ENCODE measurements at regions not wholly inside any gene's neighbourhood (a gene's known extent, or its start where the extent isn't known, plus 50 kb on each side); places are given as distances from the start of the nearest gene placed in this dataset.

GRCh38 chr10:46228563-46229071 lies 58.2 kb upstream of the ANTXRL start:
- peaks cover 12% of the 10 kb centered on the region for H3K4me1 Mint-ChIP-seq
- H3K27ac Mint-ChIP-seq: no peak overlapping the region
- no peak overlapping the region for H3K4me3 Mint-ChIP-seq
- peaks cover 11% of the 10 kb centered on the region for H3K36me3 Mint-ChIP-seq (ENCODE audit: low read depth)
- ATAC-seq: peak; percentile 84
- H3K9me3 Mint-ChIP-seq: peaks cover 9% of the 10 kb centered on the region
- DNase-seq: peak; percentile 76
- no peaks in the 10 kb centered on the region for H3K27me3 Mint-ChIP-seq

- Mint-ChIP-seq H3K36me3 (ENCODE audit: low read depth) (peaks cover 11% of the 10 kb centered on the region), H3K27me3 (no peaks in the 10 kb centered on the region), H3K9me3 (peaks cover 9% of the 10 kb centered on the region), H3K4me3 (no peak overlapping the region), H3K4me1 (peaks cover 12% of the 10 kb centered on the region), H3K27ac (no peak overlapping the region)
- DNase-seq: peak; percentile 40
- ATAC-seq: peak; percentile 11
Measured at GRCh38 chr10:46229144-46229563, 57.6 kb upstream of the ANTXRL start.

GRCh38 chr10:46230615-46231014 lies 56.2 kb upstream of the ANTXRL start:
- H3K27me3 Mint-ChIP-seq: no peaks in the 10 kb centered on the region
- peaks cover 11% of the 10 kb centered on the region for H3K36me3 Mint-ChIP-seq (ENCODE audit: low read depth)
- peaks cover 12% of the 10 kb centered on the region for H3K4me1 Mint-ChIP-seq
- no peak overlapping the region for H3K4me3 Mint-ChIP-seq
- peaks cover 9% of the 10 kb centered on the region for H3K9me3 Mint-ChIP-seq
- DNase-seq (no peak), ATAC-seq (no peak)
- no peak overlapping the region for H3K27ac Mint-ChIP-seq

GRCh38 chr10:46231087-46231486 lies 55.7 kb upstream of the ANTXRL start:
- H3K4me1 Mint-ChIP-seq: peaks cover 12% of the 10 kb centered on the region
- no peak overlapping the region for H3K4me3 Mint-ChIP-seq
- no peaks in the 10 kb centered on the region for H3K27me3 Mint-ChIP-seq
- H3K27ac Mint-ChIP-seq: no peak overlapping the region
- H3K9me3 Mint-ChIP-seq: peaks cover 9% of the 10 kb centered on the region
- DNase-seq (peak; percentile 0), ATAC-seq (no peak)
- peaks cover 11% of the 10 kb centered on the region for H3K36me3 Mint-ChIP-seq (ENCODE audit: low read depth)

- Mint-ChIP-seq H3K36me3 (ENCODE audit: low read depth) (peaks cover 11% of the 10 kb centered on the region), H3K4me3 (no peak overlapping the region), H3K27ac (no peak overlapping the region), H3K9me3 (peaks cover 9% of the 10 kb centered on the region), H3K27me3 (no peaks in the 10 kb centered on the region), H3K4me1 (peaks cover 12% of the 10 kb centered on the region)
- DNase-seq (peak; percentile 0), ATAC-seq (no peak)
Measured at GRCh38 chr10:46232084-46232483, 54.7 kb upstream of the ANTXRL start.

- H3K36me3 Mint-ChIP-seq (ENCODE audit: low read depth): peaks cover 11% of the 10 kb centered on the region
- H3K9me3 Mint-ChIP-seq: peaks cover 9% of the 10 kb centered on the region
- H3K27ac Mint-ChIP-seq: no peak overlapping the region
- no peak for ATAC-seq
- DNase-seq: no peak
- no peaks in the 10 kb centered on the region for H3K27me3 Mint-ChIP-seq
- no peak overlapping the region for H3K4me3 Mint-ChIP-seq
- peaks cover 12% of the 10 kb centered on the region for H3K4me1 Mint-ChIP-seq
Measured at GRCh38 chr10:46232666-46233065, 54.1 kb upstream of the ANTXRL start.

- DNase-seq (peak; percentile 1), ATAC-seq (no peak)
- Mint-ChIP-seq H3K36me3 (ENCODE audit: low read depth) (peaks cover 11% of the 10 kb centered on the region), H3K27me3 (no peaks in the 10 kb centered on the region), H3K4me3 (no peak overlapping the region), H3K9me3 (peaks cover 9% of the 10 kb centered on the region), H3K27ac (no peak overlapping the region), H3K4me1 (peaks cover 12% of the 10 kb centered on the region)
Measured at GRCh38 chr10:46233181-46233580, 53.6 kb upstream of the ANTXRL start.

- no peak for ATAC-seq
- no peak for DNase-seq
- no peak overlapping the region for H3K4me3 Mint-ChIP-seq
Measured at GRCh38 chr10:46234026-46234425, 52.8 kb upstream of the ANTXRL start.

GRCh38 chr10:46234431-46235060 lies 52.3 kb upstream of the ANTXRL start:
- H3K27ac Mint-ChIP-seq: no peak overlapping the region
- peak; percentile 1 for DNase-seq

More at GRCh38 chr10:46234026-46234425, 52.8 kb upstream of the ANTXRL start:
- Mint-ChIP-seq H3K36me3 (ENCODE audit: low read depth) (peaks cover 11% of the 10 kb centered on the region), H3K27ac (no peak overlapping the region), H3K4me1 (peaks cover 4% of the 10 kb centered on the region), H3K27me3 (no peaks in the 10 kb centered on the region), H3K9me3 (peaks cover 9% of the 10 kb centered on the region)

GRCh38 chr10:46235705-46236545 lies 50.9 kb upstream of the ANTXRL start:
- Mint-ChIP-seq H3K36me3 (ENCODE audit: low read depth) (peaks cover 5% of the 10 kb centered on the region), H3K27me3 (no peaks in the 10 kb centered on the region), H3K9me3 (no peaks in the 10 kb centered on the region), H3K4me3 (no peak overlapping the region), H3K27ac (no peak overlapping the region), H3K4me1 (peaks cover 10% of the 10 kb centered on the region)
- ATAC-seq (no peak), DNase-seq (no peak)

More at GRCh38 chr10:46234431-46235060, 52.3 kb upstream of the ANTXRL start:
- Mint-ChIP-seq H3K4me1 (peaks cover 7% of the 10 kb centered on the region), H3K36me3 (ENCODE audit: low read depth) (peaks cover 11% of the 10 kb centered on the region), H3K9me3 (peaks cover 9% of the 10 kb centered on the region), H3K4me3 (no peak overlapping the region), H3K27me3 (no peaks in the 10 kb centered on the region)
- ATAC-seq: no peak

GRCh38 chr10:46236546-46236887 lies 50.3 kb upstream of the ANTXRL start:
- no peaks in the 10 kb centered on the region for H3K27me3 Mint-ChIP-seq
- H3K4me1 Mint-ChIP-seq: peaks cover 13% of the 10 kb centered on the region
- H3K36me3 Mint-ChIP-seq (ENCODE audit: low read depth): peaks cover 7% of the 10 kb centered on the region
- no peak overlapping the region for H3K27ac Mint-ChIP-seq
- H3K4me3 Mint-ChIP-seq: no peak overlapping the region
- DNase-seq (no peak), ATAC-seq (no peak)
- no peaks in the 10 kb centered on the region for H3K9me3 Mint-ChIP-seq

GRCh38 chr10:46236941-46237681 lies 49.7 kb upstream of the ANTXRL start:
- Mint-ChIP-seq H3K9me3 (peaks cover 5% of the 10 kb centered on the region), H3K36me3 (ENCODE audit: low read depth) (peaks cover 8% of the 10 kb centered on the region), H3K4me1 (peaks cover 13% of the 10 kb centered on the region), H3K4me3 (no peak overlapping the region), H3K27me3 (no peaks in the 10 kb centered on the region), H3K27ac (no peak overlapping the region)
- ATAC-seq: no peak
- DNase-seq: peak; percentile 0
